Lower leg skin (tissue), 3 donors: ENCODE measurements at regions not wholly inside any gene's neighbourhood (a gene's known extent, or its start where the extent isn't known, plus 50 kb on each side); places are given as distances from the start of the nearest gene placed in this dataset.

Experiments used
- CTCF ChIP-seq, 3 donors: fragments of 450-650 bp; IDR thresholded peaks; one replicate each; pipeline ENCODE4 v1.5.1; 2016; ENCODE audit warnings: antibody characterized with exemption in 3 of 3, mild to moderate bottlenecking in 3 of 3, moderate library complexity in 2 of 3
- POLR2A ChIP-seq, 2 donors: fragments of 450-650 bp; IDR thresholded peaks; one replicate each; pipeline ENCODE4 v1.6.1; 2016 to 2017; ENCODE audit warnings: antibody characterized with exemption in 2 of 2, mild to moderate bottlenecking in 1 of 2, moderate library complexity in 1 of 2

GRCh38 chr4:175229154-175229553 lies 311.0 kb downstream of the ADAM29 start:
- no peak for TF ChIP-seq CTCF (IDR thresholded peaks at IDR 0.05)
- no peak for TF ChIP-seq POLR2A (IDR thresholded peaks at IDR 0.05)
